PC-3 (cell line): ENCODE measurements at regions not wholly inside any gene's neighbourhood (a gene's known extent, or its start where the extent isn't known, plus 50 kb on each side); places are given as distances from the start of the nearest gene placed in this dataset.

ENCODE experiments used
- ATAC-seq: fragments of 200-7000 bp; cut with Tn5 transposase; 2 replicates; pipeline ENCODE4 v1.9.1; 2020; ENCODE audit warnings: mild to moderate bottlenecking, moderate library complexity
- BruUV-seq: library from RNA; stranded (reverse); fragments of 400-500 nt; replicated peaks from 2 replicates; lab custom pipeline; 2021; lab: Mats Ljungman, UMichigan
- CTCF ChIA-PET: fragments of 300-600 bp; sonication (Branson Sonifier 250); formaldehyde crosslinking; loops from one replicate; lab custom pipeline; 2022; ENCODE audit warnings: antibody characterized with exemption; lab: Charles Lee
- POLR2A ChIA-PET: fragments of 300-600 bp; sonication (Branson Sonifier 250); formaldehyde crosslinking; loops from one replicate; lab custom pipeline; 2022; ENCODE audit warnings: antibody characterized with exemption; ENCODE audit not compliant: unreplicated experiment; lab: Charles Lee
- DNase-seq: peaks from one replicate; pipeline ENCODE4 v3.0.0-alpha.2; 2015
- H2AFZ ChIP-seq: fragments of 300-600 bp; sonication (generic); 2 replicates; pipeline ENCODE4 v1.6.0; 2016; ENCODE audit warnings: antibody characterized with exemption, low read length
- H3F3A ChIP-seq: fragments of 300-600 bp; sonication (generic); one replicate; pipeline ENCODE4 v1.6.0; 2017; ENCODE audit warnings: antibody characterized with exemption, low read length, control low read depth, mild to moderate bottlenecking; ENCODE audit not compliant: unreplicated experiment
- H3K27ac ChIP-seq: fragments of 300-600 bp; sonication (generic); 2 replicates; pipeline ENCODE4 v1.5.1; 2016; ENCODE audit warnings: mild to moderate bottlenecking, low read length
- H3K27me3 ChIP-seq: fragments of 300-600 bp; sonication (generic); 2 replicates; pipeline ENCODE4 v1.6.1; 2016; ENCODE audit warnings: low read length, mixed read lengths
- H3K36me3 ChIP-seq: fragments of 300-600 bp; sonication (generic); 2 replicates; pipeline ENCODE4 v1.6.1; 2016; ENCODE audit warnings: low read depth, mixed run types, low read length, mixed read lengths
- H3K4me1 ChIP-seq: fragments of 300-600 bp; sonication (generic); 2 replicates; pipeline ENCODE4 v1.5.1; 2016; ENCODE audit warnings: low read length; ENCODE audit not compliant: insufficient read depth
- H3K4me2 ChIP-seq: fragments of 300-600 bp; sonication (generic); 2 replicates; pipeline ENCODE4 v1.6.0; 2016; ENCODE audit warnings: low read length
- H3K4me3 ChIP-seq: fragments of 300-600 bp; sonication (generic); 2 replicates; pipeline ENCODE4 v1.5.1; 2016; ENCODE audit warnings: mild to moderate bottlenecking, low read length, mixed read lengths
- H3K79me2 ChIP-seq: fragments of 300-600 bp; sonication (generic); 2 replicates; pipeline ENCODE4 v1.6.1; 2017; ENCODE audit warnings: low read length, mixed read lengths
- H3K9ac ChIP-seq: fragments of 300-600 bp; sonication (generic); 2 replicates; pipeline ENCODE4 v1.6.0; 2016; ENCODE audit warnings: mild to moderate bottlenecking, low read length
- H3K9me2 ChIP-seq: fragments of 300-600 bp; sonication (generic); replicated peaks from 2 replicates; pipeline ENCODE4 v1.6.1; 2016; ENCODE audit warnings: mixed run types, low read length, mixed read lengths
- H3K9me3 ChIP-seq: fragments of 300-600 bp; sonication (generic); 2 replicates; pipeline ENCODE4 v1.6.1; 2016; ENCODE audit warnings: low read length, mixed read lengths
- H4K20me1 ChIP-seq: fragments of 300-600 bp; sonication (generic); 2 replicates; pipeline ENCODE4 v1.6.1; 2016; ENCODE audit warnings: low read length, mixed read lengths
- CTCF ChIP-seq: fragments of 300-600 bp; sonication (generic); conservative IDR thresholded peaks from 2 replicates; pipeline ENCODE4 v1.5.1; 2017; ENCODE audit warnings: antibody characterized with exemption, low read depth, mild to moderate bottlenecking, low read length
- EZH2 ChIP-seq: fragments of 300-600 bp; sonication (generic); IDR thresholded peaks from one replicate; pipeline ENCODE4 v1.6.1; 2017; ENCODE audit warnings: antibody characterized with exemption, mild to moderate bottlenecking, low read length; ENCODE audit not compliant: unreplicated experiment
- EZH2phosphoT487 ChIP-seq: fragments of 300-600 bp; sonication (generic); IDR thresholded peaks from 2 replicates; pipeline ENCODE4 v1.6.1; 2018; ENCODE audit warnings: mild to moderate bottlenecking, antibody characterized with exemption, low read length, borderline replicate concordance
- intact Hi-C: fragments of 100-400 bp; cut with micrococcal nuclease; formaldehyde crosslinking; loops from 2 replicates; pipeline ENCODE4 v1.9.0; 2023

GRCh38 chr15:58348095-58348812 lies 83.5 kb upstream of the LIPC start:
- H3K4me3 ChIP-seq: no peak overlapping the region
- ChIA-PET CTCF (no interaction called here), POLR2A (no interaction called here)
- peaks cover 28% of the 10 kb centered on the region for H3K4me1 ChIP-seq
- H3K79me2 ChIP-seq: no peaks in the 10 kb centered on the region
- H3F3A ChIP-seq: no peaks in the 10 kb centered on the region
- H3K9me2 ChIP-seq: no peaks in the 10 kb centered on the region
- no peak overlapping the region for H3K4me2 ChIP-seq
- no peaks in the 10 kb centered on the region for H4K20me1 ChIP-seq
- peak; percentile 8 for DNase-seq
- no peak overlapping the region for H3K27ac ChIP-seq
- no peak for TF ChIP-seq EZH2phosphoT487
- TF ChIP-seq EZH2: no peak
- no peak for TF ChIP-seq CTCF
- no peaks in the 10 kb centered on the region for H3K9me3 ChIP-seq
- intact Hi-C loops: no loop called here
- H3K27me3 ChIP-seq: no peaks in the 10 kb centered on the region
- H2AFZ ChIP-seq: no peak overlapping the region
- H3K9ac ChIP-seq: no peak overlapping the region
- H3K36me3 ChIP-seq: no peaks in the 10 kb centered on the region
- no TSS peak for BruUV-seq
- ATAC-seq: no peak; the same call in 1 of the 2 replicates

DNA sequence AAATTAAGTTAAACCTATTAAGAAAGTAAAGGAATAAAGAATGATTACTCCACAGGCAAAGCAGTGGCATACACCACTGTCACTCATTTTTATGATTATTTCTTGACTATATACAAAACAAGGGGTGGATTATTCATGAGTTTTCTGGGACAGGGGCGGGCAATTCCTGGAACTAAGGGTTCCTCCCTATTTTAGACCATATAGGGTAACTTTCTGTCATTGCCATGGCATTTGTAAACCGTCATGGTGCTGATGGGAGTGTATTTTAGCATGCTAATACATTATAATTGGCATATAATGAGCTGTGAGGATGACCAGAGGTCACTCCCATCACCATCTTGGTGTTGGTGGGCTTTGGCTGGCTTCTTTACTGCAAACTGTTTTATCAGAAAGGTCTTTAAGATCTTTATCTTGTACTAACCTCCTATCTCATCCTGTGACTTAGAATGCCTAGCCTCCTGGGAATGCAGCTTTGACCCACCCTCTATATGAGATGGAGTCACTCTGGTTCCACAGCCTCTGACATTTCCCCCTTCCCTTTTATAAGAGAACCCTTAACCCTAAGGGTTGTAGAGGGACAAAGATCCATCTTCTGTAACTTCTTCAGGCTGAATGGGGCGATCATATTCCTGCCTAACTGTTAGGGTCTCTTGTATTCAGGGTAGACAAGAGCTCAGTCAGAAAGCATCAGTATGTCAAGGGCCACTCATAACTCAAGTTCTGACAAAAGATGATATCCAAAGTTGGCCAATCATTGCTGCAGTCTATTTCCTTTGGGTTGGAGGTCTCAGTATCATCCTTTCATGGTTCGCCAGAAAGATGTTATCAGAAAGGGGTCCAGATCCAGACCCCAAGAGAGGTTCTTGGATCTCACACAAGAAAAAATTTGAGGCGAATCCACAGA lies 79.5 kb upstream of the LIPC start:
- no peaks in the 10 kb centered on the region for H3F3A ChIP-seq
- H3K4me2 ChIP-seq: no peak overlapping the region
- TF ChIP-seq CTCF: no peak
- TF ChIP-seq EZH2phosphoT487: no peak
- no peak for TF ChIP-seq EZH2
- ChIA-PET CTCF (no interaction called here), POLR2A (no interaction called here)
- no peak overlapping the region for H3K27ac ChIP-seq
- H2AFZ ChIP-seq: no peak overlapping the region
- H4K20me1 ChIP-seq: no peaks in the 10 kb centered on the region
- ATAC-seq (no peak), DNase-seq (no peak)
- no peak overlapping the region for H3K4me3 ChIP-seq
- intact Hi-C loops: no loop called here
- H3K27me3 ChIP-seq: no peaks in the 10 kb centered on the region
- no peak overlapping the region for H3K9ac ChIP-seq
- BruUV-seq: no TSS peak
- H3K9me2 ChIP-seq: no peaks in the 10 kb centered on the region
- H3K79me2 ChIP-seq: no peaks in the 10 kb centered on the region
- H3K36me3 ChIP-seq: no peaks in the 10 kb centered on the region
- peaks cover 6% of the 10 kb centered on the region; the same call in 1 of the 2 replicates for H3K4me1 ChIP-seq
- no peaks in the 10 kb centered on the region for H3K9me3 ChIP-seq
